Thyroid gland (tissue), 4 donors: ENCODE measurements at regions not wholly inside any gene's neighbourhood (a gene's known extent, or its start where the extent isn't known, plus 50 kb on each side); places are given as distances from the start of the nearest gene placed in this dataset.

Experiments
- POLR2A ChIP-seq, 2 donors: fragments of 450-650 bp; IDR thresholded peaks; one replicate each; pipeline ENCODE4 v1.6.1; 2017; ENCODE audit warnings: antibody characterized with exemption in 2 of 2, mild to moderate bottlenecking in 2 of 2, moderate library complexity in 1 of 2
- TF ChIP-seq, protein P1 (sequence below), 6 experiments: fragments of 200-600 bp in 3 of 6; fragments of 450-650 bp in 3 of 6; sonication (generic) in 3 of 6; IDR thresholded peaks; one replicate each; pipeline ENCODE4 v1.5.1; 2016 to 2019; ENCODE audit warnings: antibody characterized with exemption in 6 of 6, mild to moderate bottlenecking in 2 of 6, inconsistent platforms in 1 of 6, moderate library complexity in 1 of 6

DNA sequence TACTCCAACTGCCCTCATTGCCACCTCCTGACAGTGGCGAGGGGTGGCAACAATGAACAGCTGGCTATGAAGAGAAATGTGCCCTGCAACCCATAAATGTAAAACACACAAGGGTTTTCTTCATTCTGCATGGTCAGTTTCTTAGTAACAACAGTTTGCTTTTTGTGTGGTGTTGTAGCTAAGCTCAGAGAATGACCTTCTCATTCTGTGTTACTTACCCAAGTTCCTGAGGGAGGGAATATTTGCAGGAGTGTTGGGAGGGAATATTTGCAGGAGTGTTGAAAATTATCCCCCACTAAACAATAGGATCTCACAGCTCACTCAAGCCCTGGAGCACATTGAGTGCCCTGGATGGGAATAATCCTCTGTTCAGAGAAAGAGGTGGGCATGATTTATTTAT is 456.4 kb upstream of the CDH4 start:
- TF ChIP-seq, protein P1, sequence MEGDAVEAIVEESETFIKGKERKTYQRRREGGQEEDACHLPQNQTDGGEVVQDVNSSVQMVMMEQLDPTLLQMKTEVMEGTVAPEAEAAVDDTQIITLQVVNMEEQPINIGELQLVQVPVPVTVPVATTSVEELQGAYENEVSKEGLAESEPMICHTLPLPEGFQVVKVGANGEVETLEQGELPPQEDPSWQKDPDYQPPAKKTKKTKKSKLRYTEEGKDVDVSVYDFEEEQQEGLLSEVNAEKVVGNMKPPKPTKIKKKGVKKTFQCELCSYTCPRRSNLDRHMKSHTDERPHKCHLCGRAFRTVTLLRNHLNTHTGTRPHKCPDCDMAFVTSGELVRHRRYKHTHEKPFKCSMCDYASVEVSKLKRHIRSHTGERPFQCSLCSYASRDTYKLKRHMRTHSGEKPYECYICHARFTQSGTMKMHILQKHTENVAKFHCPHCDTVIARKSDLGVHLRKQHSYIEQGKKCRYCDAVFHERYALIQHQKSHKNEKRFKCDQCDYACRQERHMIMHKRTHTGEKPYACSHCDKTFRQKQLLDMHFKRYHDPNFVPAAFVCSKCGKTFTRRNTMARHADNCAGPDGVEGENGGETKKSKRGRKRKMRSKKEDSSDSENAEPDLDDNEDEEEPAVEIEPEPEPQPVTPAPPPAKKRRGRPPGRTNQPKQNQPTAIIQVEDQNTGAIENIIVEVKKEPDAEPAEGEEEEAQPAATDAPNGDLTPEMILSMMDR (IDR thresholded peaks at IDR 0.05) = no peak
- TF ChIP-seq POLR2A (IDR thresholded peaks at IDR 0.05) = no peak
